Bronchial epithelial cell (primary cell): ENCODE measurements at regions not wholly inside any gene's neighbourhood (a gene's known extent, or its start where the extent isn't known, plus 50 kb on each side); places are given as distances from the start of the nearest gene placed in this dataset.
"Not testable (repeated sequence)": the region's sequence is repeated elsewhere in the genome, so short reads cannot be mapped to it uniquely, and the experiment has no call there.

Experiments used
- DNase-seq: peaks from one replicate; pipeline ENCODE4 v3.0.0-alpha.2; 2010; ENCODE audit warnings: low read depth
- FAIRE-seq: peaks from 2 replicates; lab custom pipeline; 2011; peaks lifted over from hg19 to GRCh38; lab: Jason Lieb, UNC
- H3K27me3 ChIP-seq: 2 replicates; pipeline ENCODE4 v1.5.1; 2011; ENCODE audit warnings: low read length; ENCODE audit not compliant: control insufficient read depth, insufficient read depth
- H3K36me3 ChIP-seq: 2 replicates; pipeline ENCODE4 v1.5.1; 2011; ENCODE audit warnings: low read length; ENCODE audit not compliant: control insufficient read depth, insufficient read depth
- H3K4me3 ChIP-seq: 2 replicates; pipeline ENCODE4 v1.5.1; 2011; ENCODE audit warnings: mild to moderate bottlenecking, low read depth, low read length, control low read depth
- TF ChIP-seq, protein P1 (sequence below): IDR thresholded peaks from 2 replicates; pipeline ENCODE4 v1.5.1; 2011; ENCODE audit warnings: mild to moderate bottlenecking, moderate library complexity, low read length, control low read depth, inconsistent platforms; ENCODE audit not compliant: insufficient read depth, severe bottlenecking

DNA sequence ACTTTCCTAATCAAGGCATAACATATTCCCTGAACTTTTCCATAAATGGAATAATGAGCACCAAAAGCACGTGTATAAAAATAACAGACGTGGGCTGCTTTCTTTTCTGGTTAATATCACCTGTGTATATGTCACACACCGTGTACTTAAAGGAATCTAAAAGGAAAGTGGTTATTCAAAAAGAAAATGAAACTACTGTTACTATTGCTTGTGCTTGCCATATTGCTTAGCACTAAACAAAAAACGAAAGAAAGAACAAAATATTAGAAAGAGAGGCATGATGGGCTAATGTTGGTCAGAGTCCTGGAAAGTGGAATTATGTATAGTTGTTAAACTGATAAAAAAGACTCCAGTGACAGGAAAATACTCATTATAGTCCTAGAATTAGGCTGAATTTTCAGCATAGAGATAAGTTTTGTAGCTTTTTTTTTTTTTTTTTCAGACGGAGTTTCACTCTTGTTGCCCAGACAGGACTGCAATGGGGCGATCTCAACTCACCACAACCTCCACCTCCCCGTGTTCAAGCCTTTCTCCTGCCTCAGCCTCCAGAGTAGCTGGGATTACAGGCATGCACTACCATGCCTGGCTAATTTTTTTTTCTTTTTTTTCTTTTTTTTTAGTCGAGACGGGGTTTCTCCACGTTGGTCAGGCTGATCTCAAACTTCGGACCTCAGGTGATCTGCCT is 123.2 kb downstream of the PABPC4L start:
- Histone ChIP-seq H3K4me3 (no peak overlapping the region), H3K27me3 (no peaks in the 10 kb centered on the region), H3K36me3 (no peaks in the 10 kb centered on the region)
- DNase-seq (no peak), FAIRE-seq (no peak)
- TF ChIP-seq, protein P1, sequence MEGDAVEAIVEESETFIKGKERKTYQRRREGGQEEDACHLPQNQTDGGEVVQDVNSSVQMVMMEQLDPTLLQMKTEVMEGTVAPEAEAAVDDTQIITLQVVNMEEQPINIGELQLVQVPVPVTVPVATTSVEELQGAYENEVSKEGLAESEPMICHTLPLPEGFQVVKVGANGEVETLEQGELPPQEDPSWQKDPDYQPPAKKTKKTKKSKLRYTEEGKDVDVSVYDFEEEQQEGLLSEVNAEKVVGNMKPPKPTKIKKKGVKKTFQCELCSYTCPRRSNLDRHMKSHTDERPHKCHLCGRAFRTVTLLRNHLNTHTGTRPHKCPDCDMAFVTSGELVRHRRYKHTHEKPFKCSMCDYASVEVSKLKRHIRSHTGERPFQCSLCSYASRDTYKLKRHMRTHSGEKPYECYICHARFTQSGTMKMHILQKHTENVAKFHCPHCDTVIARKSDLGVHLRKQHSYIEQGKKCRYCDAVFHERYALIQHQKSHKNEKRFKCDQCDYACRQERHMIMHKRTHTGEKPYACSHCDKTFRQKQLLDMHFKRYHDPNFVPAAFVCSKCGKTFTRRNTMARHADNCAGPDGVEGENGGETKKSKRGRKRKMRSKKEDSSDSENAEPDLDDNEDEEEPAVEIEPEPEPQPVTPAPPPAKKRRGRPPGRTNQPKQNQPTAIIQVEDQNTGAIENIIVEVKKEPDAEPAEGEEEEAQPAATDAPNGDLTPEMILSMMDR, result no peak

DNA sequence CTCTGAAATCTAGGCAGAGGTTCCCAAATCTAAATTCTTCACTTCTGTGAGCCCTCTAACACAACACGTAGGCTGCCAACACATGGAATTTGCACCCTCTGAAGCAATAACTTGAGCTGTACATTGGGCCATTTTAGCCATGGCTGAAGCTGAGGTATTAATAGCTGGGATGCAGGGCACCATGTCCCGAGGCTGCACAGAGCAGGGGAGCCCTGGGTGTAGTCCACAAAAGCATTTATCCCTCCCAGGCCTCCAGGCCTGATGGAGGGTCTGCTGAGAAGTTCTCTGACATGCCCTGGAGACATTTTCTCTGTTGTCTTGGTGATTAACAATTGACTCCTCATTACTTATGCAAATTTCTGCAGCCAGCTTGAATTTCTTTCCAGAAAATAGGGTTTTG is 127.9 kb downstream of the PABPC4L start:
- FAIRE-seq (no peak), DNase-seq (no peak)
- Histone ChIP-seq H3K4me3 (no peak overlapping the region), H3K36me3 (no peaks in the 10 kb centered on the region), H3K27me3 (no peaks in the 10 kb centered on the region)
- TF ChIP-seq, protein P1, result no peak

DNA sequence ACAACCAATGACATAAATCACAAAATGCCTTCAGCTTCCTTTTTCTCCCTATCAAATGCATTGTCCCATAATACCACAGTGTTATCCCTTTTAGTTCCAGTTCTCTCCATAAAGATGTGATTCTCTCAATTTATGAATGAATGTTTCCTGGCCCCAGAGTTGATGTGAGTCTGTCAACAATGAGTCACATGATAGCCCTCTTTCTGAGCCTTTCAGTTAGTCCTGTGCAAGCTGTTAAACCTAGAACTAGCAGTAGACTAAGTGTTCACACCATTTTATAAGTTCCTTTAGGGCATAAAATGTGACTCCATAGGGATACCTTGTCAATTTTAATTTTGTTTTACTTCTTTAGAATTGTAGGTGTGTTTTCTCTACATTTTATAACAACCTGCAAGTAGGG is 129.5 kb downstream of the PABPC4L start:
- Histone ChIP-seq H3K36me3 (no peaks in the 10 kb centered on the region), H3K4me3 (no peak overlapping the region), H3K27me3 (no peaks in the 10 kb centered on the region)
- TF ChIP-seq, protein P1, result no peak
- DNase-seq (no peak), FAIRE-seq (no peak)

DNA sequence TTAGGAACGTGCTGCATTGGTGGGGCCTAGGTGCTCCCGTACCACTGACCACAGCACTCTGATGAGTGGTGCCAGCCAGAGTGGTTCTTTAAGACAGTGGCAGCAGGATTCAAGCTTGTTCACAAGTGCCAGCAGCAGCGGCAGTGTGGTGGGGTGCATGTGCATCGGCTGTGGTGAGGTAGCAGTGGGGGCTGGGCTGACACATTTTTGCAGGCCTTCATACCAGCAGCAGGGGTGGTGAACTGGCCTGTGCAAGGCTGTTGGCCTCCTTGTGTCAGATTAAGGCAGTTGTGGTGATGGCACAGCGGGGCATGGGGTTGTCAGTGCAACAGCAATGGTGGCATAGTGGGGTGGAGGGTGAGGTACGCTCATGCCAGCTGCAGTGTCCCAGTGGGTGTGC is 131.4 kb downstream of the PABPC4L start:
- Histone ChIP-seq H3K4me3 (no peak overlapping the region), H3K27me3 (no peaks in the 10 kb centered on the region), H3K36me3 (no peaks in the 10 kb centered on the region)
- DNase-seq (no peak), FAIRE-seq (no peak)
- TF ChIP-seq, protein P1, result no peak

DNA sequence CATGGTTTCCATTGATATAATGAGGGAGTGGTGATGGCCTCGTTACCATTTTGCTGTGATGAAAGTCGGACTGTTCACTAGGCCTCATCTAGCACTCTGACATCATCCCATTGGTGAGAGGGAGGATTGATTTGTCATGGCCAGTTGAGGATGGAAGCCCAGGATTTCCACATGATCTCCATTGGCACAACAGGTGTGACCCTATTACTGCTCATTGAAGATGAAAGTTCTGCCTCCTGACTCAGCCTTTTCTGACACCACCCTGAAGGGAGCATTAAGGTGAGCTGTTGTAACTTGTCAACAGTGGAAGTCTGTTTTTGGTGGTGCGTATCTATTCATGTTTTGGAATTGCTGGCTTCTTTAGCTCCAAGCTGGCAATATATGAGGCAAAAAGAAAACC is 144.2 kb downstream of the PABPC4L start:
- TF ChIP-seq, protein P1, result no peak
- no peaks in the 10 kb centered on the region for H3K36me3 ChIP-seq
- FAIRE-seq (peak; percentile 28), DNase-seq (peak; percentile 20)
- no peak overlapping the region for H3K4me3 ChIP-seq
- no peaks in the 10 kb centered on the region for H3K27me3 ChIP-seq

DNA sequence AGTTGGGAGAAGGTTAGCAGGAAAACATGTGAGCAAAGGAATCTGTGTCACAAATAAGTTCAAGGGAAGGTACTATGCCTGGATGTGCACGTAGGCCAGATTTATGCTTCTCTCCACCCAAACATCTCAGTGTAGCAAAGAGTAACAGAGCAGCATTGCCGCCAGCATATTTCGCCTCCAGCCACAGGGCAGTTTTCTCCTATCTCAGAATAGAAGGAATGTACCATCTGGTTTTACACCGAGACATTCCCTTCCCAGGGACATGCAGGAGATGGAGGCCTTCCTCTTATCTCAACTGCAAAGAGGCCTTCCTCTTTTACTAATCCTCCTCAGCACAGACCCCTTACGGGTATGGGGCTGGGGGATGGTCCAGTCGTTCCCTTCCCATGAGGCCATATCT is 155.4 kb downstream of the PABPC4L start:
- not testable (repeated sequence) for H3K36me3 ChIP-seq, FAIRE-seq, H3K4me3 ChIP-seq, H3K27me3 ChIP-seq, DNase-seq
